ENCODE measurements at regions not wholly inside any gene's neighbourhood (a gene's known extent, or its start where the extent isn't known, plus 50 kb on each side); places are given as distances from the start of the nearest gene placed in this dataset.
A peak's percentile ranks its signal among the peaks of the same experiment; 100 is the strongest.

DNA sequence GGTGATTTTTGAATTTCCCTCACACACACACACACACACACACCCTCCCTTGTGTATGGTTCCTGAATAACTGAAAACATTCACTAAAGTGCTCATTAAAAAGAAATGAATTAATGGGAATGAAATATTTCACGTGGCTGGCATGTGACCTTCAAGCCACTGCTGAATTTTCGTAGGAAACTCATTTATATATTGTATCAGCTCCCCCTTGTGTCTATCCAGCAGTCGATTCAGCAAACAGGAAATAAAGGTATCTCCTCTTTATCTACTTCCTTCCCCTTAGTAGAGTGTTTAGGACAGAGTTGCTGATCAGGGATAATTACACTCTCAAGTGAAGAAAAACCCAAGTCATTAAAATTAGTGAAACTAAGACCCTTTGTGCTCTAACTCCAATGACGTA, 912.6 kb upstream of the LCORL start:
- peak; percentile 32 for FAIRE-seq
- DNase-seq (ENCODE audit: insufficient read length, low spot score) = no peak

DNA sequence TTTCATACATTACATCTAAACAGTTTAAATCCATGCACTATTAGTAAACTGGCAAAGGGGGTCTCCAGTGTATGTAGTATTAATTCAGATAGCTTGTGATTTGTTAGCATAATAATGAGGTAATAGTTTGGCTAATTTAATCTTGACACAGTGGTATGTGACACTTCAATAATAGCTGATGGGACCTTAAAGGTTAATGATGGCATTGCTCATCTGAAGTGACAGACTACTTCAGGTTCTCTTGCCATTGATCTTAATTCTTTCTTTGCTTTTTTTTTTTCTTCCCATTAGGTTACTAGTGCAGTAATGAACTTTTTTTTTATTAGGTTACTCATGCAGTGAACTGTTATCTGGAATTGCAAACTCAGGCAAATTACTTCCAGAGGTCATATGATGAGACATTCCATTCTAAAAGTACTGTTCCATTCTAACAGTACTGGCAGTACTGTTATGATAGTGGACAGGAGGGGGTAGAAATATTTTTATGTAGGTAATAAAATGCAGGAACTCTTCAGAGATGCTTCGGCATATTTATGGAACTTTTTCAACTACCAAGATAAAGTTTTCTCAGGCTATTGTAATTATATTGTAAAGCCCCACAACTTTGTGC, 911.3 kb upstream of the LCORL start:
- TF ChIP-seq, protein P1, sequence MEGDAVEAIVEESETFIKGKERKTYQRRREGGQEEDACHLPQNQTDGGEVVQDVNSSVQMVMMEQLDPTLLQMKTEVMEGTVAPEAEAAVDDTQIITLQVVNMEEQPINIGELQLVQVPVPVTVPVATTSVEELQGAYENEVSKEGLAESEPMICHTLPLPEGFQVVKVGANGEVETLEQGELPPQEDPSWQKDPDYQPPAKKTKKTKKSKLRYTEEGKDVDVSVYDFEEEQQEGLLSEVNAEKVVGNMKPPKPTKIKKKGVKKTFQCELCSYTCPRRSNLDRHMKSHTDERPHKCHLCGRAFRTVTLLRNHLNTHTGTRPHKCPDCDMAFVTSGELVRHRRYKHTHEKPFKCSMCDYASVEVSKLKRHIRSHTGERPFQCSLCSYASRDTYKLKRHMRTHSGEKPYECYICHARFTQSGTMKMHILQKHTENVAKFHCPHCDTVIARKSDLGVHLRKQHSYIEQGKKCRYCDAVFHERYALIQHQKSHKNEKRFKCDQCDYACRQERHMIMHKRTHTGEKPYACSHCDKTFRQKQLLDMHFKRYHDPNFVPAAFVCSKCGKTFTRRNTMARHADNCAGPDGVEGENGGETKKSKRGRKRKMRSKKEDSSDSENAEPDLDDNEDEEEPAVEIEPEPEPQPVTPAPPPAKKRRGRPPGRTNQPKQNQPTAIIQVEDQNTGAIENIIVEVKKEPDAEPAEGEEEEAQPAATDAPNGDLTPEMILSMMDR (IDR thresholded peaks at IDR 0.05; ENCODE audit: insufficient read depth, missing control alignments) = no peak
- FAIRE-seq (no peak), DNase-seq (ENCODE audit: insufficient read length, low spot score) (no peak)

More for the DNA sequence above, 912.6 kb upstream of the LCORL start:
- TF ChIP-seq, protein P1 (IDR thresholded peaks at IDR 0.05; ENCODE audit: insufficient read depth, missing control alignments) = peak; percentile 37

GRCh38 chr4:18931643-18932377, 910.3 kb upstream of the LCORL start:
- FAIRE-seq = no peak
- TF ChIP-seq, protein P1 (IDR thresholded peaks at IDR 0.05; ENCODE audit: insufficient read depth, missing control alignments) = no peak
- DNase-seq (ENCODE audit: insufficient read length, low spot score) = no peak

GRCh38 chr4:18930487-18930886, 908.9 kb upstream of the LCORL start:
- TF ChIP-seq, protein P1 (IDR thresholded peaks at IDR 0.05; ENCODE audit: insufficient read depth, missing control alignments) = no peak
- DNase-seq (ENCODE audit: insufficient read length, low spot score) = no peak
- no peak for FAIRE-seq

- DNase-seq (ENCODE audit: insufficient read length, low spot score) (no peak), FAIRE-seq (no peak)
- TF ChIP-seq, protein P1 (IDR thresholded peaks at IDR 0.05; ENCODE audit: insufficient read depth, missing control alignments) = no peak
Measured at GRCh38 chr4:18923496-18924161, 902.1 kb upstream of the LCORL start.

- FAIRE-seq (no peak), DNase-seq (ENCODE audit: insufficient read length, low spot score) (no peak)
- TF ChIP-seq, protein P1 (IDR thresholded peaks at IDR 0.05; ENCODE audit: insufficient read depth, missing control alignments) = no peak
Measured at GRCh38 chr4:18917689-18918088, 896.1 kb upstream of the LCORL start.
